22Rv1 (cell line): ENCODE measurements at regions not wholly inside any gene's neighbourhood (a gene's known extent, or its start where the extent isn't known, plus 50 kb on each side); places are given as distances from the start of the nearest gene placed in this dataset.
"Not testable (repeated sequence)": the region's sequence is repeated elsewhere in the genome, so short reads cannot be mapped to it uniquely, and the experiment has no call there.

Experiments
- H3K27ac ChIP-seq: fragments of 450-650 bp; 2 replicates; pipeline ENCODE4 v1.5.1; 2017
- ZFX ChIP-seq: fragments of 450-650 bp; IDR thresholded peaks from 2 replicates; pipeline ENCODE4 v1.6.1; 2017; ENCODE audit warnings: antibody characterized with exemption, borderline replicate concordance
- TF ChIP-seq, protein P1 (sequence below): fragments of 450-650 bp; IDR thresholded peaks from 2 replicates; pipeline ENCODE4 v1.5.1; 2017; ENCODE audit warnings: mild to moderate bottlenecking

DNA sequence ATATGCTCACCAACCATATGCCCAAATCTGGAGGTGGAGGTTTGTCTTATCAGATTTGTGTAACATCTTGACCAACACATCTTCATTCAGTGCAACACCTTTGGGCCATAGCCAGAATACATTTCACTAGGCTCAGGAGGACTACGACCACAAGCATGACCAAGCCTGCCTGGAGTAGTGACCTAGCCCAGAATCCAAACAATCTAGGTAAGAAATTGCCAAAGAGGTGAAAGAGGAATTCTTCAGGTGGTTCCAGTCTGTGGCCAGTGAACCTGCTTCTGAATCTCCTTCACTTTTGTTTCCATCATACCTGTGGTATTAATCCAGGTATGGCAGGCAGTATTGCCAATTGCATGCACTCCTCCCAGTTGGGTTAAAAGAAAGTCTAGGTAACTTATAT is 112.8 kb upstream of the RAB18 start:
- TF ChIP-seq, protein P1, sequence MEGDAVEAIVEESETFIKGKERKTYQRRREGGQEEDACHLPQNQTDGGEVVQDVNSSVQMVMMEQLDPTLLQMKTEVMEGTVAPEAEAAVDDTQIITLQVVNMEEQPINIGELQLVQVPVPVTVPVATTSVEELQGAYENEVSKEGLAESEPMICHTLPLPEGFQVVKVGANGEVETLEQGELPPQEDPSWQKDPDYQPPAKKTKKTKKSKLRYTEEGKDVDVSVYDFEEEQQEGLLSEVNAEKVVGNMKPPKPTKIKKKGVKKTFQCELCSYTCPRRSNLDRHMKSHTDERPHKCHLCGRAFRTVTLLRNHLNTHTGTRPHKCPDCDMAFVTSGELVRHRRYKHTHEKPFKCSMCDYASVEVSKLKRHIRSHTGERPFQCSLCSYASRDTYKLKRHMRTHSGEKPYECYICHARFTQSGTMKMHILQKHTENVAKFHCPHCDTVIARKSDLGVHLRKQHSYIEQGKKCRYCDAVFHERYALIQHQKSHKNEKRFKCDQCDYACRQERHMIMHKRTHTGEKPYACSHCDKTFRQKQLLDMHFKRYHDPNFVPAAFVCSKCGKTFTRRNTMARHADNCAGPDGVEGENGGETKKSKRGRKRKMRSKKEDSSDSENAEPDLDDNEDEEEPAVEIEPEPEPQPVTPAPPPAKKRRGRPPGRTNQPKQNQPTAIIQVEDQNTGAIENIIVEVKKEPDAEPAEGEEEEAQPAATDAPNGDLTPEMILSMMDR: no peak

GRCh38 chr10:27390681-27391080 is 113.4 kb upstream of the RAB18 start:
- no peak overlapping the region for H3K27ac ChIP-seq
- TF ChIP-seq, protein P1: no peak
- TF ChIP-seq ZFX: no peak

More for the DNA sequence above, 112.8 kb upstream of the RAB18 start:
- no peak overlapping the region for H3K27ac ChIP-seq

DNA sequence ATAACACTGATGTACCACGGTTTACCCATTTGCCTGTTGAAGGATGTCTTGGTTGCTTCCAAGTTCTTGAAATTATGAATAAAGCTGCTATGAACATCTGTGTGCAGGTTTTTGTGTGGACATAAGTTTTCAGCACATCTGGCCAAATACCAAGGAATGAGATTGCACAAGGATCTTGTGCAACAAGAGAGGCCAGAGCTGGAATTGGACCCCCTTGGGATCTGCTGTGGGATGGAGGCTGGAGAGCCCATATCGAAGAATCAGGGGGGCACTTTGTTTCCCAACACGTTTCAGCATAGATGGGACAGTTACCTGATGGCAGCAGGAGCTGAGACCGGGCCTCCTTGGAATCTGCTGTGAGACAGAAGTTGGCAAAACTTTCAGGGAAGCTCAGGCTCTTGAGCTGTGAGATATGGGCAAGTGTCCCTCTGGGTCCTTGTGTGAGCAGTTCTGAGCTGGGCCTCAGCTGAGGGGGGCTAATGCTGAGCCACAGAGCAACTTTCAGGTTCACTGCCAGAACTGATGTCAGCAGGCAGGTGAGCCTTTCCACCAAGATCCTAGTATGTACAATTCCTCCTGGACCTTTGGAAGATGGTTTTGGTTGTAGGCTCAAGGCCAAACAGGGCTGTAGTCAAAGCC is 115.2 kb upstream of the RAB18 start:
- no peak overlapping the region for H3K27ac ChIP-seq
- TF ChIP-seq, protein P1: no peak
- TF ChIP-seq ZFX: no peak

DNA sequence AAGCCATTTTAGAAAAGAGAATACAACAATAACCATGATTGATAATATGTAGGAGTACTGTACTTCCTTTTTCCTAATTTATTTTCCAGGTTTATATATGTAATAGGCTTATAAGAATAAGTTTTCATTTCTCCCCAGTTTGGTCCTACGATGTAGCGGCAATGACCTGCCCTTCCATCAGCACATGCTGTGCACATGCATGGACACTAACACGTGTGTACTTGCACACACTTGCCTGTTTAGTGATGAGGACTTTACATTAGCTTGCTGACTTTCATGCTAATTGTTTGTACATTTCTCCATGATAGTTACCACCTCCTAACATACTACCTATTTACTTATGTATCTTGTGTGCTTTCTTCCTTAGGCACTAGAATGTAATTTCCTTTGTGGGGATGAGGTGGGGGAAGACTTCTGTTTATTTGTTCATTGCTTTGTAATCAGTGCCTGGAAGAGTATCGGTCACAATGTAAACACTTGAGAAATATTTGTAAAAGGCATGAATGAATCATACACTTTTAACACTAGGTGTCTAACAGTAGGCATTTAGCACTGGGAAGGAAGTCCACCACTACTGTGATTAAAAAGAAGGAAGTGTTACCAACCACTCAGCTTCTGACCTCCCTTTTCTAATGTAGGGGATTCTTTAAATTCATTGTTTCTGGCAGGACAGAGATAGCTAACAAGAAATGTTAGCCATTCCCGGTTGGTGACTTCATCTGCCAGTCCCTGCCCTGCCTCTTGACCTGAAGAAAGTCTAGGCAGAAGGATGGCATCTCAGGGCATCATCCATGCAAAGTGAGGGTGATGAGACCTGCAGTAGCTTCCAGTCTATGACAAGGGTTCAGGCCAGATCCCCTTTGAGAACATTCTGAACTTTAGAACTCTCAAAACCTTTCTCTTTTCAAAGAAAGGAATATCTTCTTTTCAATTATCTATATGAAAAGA is 120.2 kb upstream of the RAB18 start:
- no peak overlapping the region for H3K27ac ChIP-seq
- TF ChIP-seq, protein P1: no peak
- no peak for TF ChIP-seq ZFX

- no peak for TF ChIP-seq ZFX
- TF ChIP-seq, protein P1: no peak
- H3K27ac ChIP-seq: no peak overlapping the region
These were observed 121.9 kb upstream of the RAB18 start for GRCh38 chr10:27382176-27382575.

DNA sequence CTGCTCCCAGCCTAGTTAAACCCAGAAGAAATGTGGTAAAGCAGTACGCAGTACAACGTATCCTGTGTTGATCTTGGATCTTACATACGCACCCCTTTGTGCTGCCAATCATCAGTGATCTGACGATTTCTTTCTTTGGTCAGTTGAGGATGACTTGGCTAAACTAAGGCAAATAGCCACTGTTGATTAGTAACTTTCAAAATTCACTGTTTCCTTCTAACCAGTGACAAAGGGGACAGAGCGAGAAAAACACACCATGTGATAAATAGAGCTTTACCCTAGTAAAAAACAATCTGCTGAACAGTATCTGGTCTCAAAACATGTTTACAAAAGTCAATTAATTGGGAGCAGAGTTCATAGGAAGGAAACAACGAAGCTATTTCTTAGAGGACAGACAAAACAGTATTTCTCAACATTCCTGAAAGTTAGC is 123.2 kb upstream of the RAB18 start:
- no peak for TF ChIP-seq ZFX
- TF ChIP-seq, protein P1: no peak
- H3K27ac ChIP-seq: no peak overlapping the region

- not testable (repeated sequence) for H3K27ac ChIP-seq
These were observed 125.1 kb upstream of the RAB18 start for GRCh38 chr10:27379041-27379440.
